Hindlimb muscle (tissue), 1 donor: ENCODE measurements at regions not wholly inside any gene's neighbourhood (a gene's known extent, or its start where the extent isn't known, plus 50 kb on each side); places are given as distances from the start of the nearest gene placed in this dataset.
A peak's percentile ranks its signal among the peaks of the same experiment; 100 is the strongest.
"Not testable (repeated sequence)": the region's sequence is repeated elsewhere in the genome, so short reads cannot be mapped to it uniquely, and the experiment has no call there.

Source experiments
- DNase-seq: peaks from one replicate; pipeline ENCODE4 v3.0.0-alpha.2; 2013

GRCh38 chr6:130494729-130495128, 128.9 kb downstream of the TMEM200A start:
- DNase-seq = no peak

GRCh38 chr6:130500693-130501092, 134.9 kb downstream of the TMEM200A start:
- DNase-seq = no peak

- no peak for DNase-seq
Observed at GRCh38 chr6:130503146-130503545, 137.3 kb downstream of the TMEM200A start.

GRCh38 chr6:130505808-130506598, 140.2 kb downstream of the TMEM200A start:
- peak; percentile 13 for DNase-seq

- DNase-seq = not testable (repeated sequence)
Observed at GRCh38 chr6:130507005-130507665, 141.3 kb downstream of the TMEM200A start.

- DNase-seq = no peak
Observed at GRCh38 chr6:130507666-130508028, 141.8 kb downstream of the TMEM200A start.

GRCh38 chr6:130513770-130514169, 148.0 kb downstream of the TMEM200A start:
- DNase-seq = peak; percentile 12

- DNase-seq = no peak
Observed at GRCh38 chr6:130514712-130515111, 148.9 kb downstream of the TMEM200A start.

GRCh38 chr6:130515306-130515705, 149.5 kb downstream of the TMEM200A start:
- DNase-seq = no peak

GRCh38 chr6:130516604-130517003, 150.8 kb downstream of the TMEM200A start:
- no peak for DNase-seq

- DNase-seq = no peak
Observed at GRCh38 chr6:130517444-130517931, 151.7 kb downstream of the TMEM200A start.

GRCh38 chr6:130518588-130518987, 152.8 kb downstream of the TMEM200A start:
- DNase-seq = no peak

GRCh38 chr6:130520221-130520620, 154.4 kb downstream of the TMEM200A start:
- no peak for DNase-seq

- DNase-seq = no peak
Observed at GRCh38 chr6:130520801-130521200, 155.0 kb downstream of the TMEM200A start.

- no peak for DNase-seq
Observed at GRCh38 chr6:130524552-130524951, 158.7 kb downstream of the TMEM200A start.

GRCh38 chr6:130525408-130525807, 159.6 kb downstream of the TMEM200A start:
- DNase-seq = no peak

GRCh38 chr6:130526466-130526865, 160.6 kb downstream of the TMEM200A start:
- no peak for DNase-seq

GRCh38 chr6:130527173-130527572, 161.4 kb downstream of the TMEM200A start:
- DNase-seq = no peak

GRCh38 chr6:130529569-130530149, 163.8 kb downstream of the TMEM200A start:
- DNase-seq = no peak

GRCh38 chr6:130534627-130535026, 168.8 kb downstream of the TMEM200A start:
- no peak for DNase-seq

GRCh38 chr6:130535242-130535641, 169.4 kb downstream of the TMEM200A start:
- DNase-seq = no peak

GRCh38 chr6:130537447-130537846, 171.6 kb downstream of the TMEM200A start:
- DNase-seq = no peak

GRCh38 chr6:130547723-130548122, 181.9 kb downstream of the TMEM200A start:
- no peak for DNase-seq
